ENCODE measurements at regions not wholly inside any gene's neighbourhood (a gene's known extent, or its start where the extent isn't known, plus 50 kb on each side); places are given as distances from the start of the nearest gene placed in this dataset.

GRCh38 chr17:77457572-77458201, 316.9 kb downstream of the SEC14L1 start:
- no peaks in the 10 kb centered on the region for H3K9me3 ChIP-seq (ENCODE audit: control insufficient read depth in 4 of 4, low read length in 3 of 4)
- no peak overlapping the region for H3K4me3 ChIP-seq (ENCODE audit: low read depth in 1 of 3, low read length in 3 of 3)
- 85% methylated on average over 14 of the region's 14 CpGs for WGBS
- no peaks in the 10 kb centered on the region for H3K27me3 ChIP-seq (ENCODE audit: control insufficient read depth in 4 of 4, insufficient read depth in 4 of 4, low read length in 3 of 4)
- H3K4me1 ChIP-seq (ENCODE audit: control insufficient read depth in 4 of 4, insufficient read depth in 4 of 4, low read length in 3 of 4) = peaks cover 17 to 44% (median 29%) of the 10 kb centered on the region in 4 donors
- TF ChIP-seq FOXA1 (IDR thresholded peaks at IDR 0.05) = no peak
- no peak for TF ChIP-seq YY1 (IDR thresholded peaks at IDR 0.05)
- no peak for TF ChIP-seq RXRA (IDR thresholded peaks at IDR 0.05)
- TF ChIP-seq, protein P1, sequence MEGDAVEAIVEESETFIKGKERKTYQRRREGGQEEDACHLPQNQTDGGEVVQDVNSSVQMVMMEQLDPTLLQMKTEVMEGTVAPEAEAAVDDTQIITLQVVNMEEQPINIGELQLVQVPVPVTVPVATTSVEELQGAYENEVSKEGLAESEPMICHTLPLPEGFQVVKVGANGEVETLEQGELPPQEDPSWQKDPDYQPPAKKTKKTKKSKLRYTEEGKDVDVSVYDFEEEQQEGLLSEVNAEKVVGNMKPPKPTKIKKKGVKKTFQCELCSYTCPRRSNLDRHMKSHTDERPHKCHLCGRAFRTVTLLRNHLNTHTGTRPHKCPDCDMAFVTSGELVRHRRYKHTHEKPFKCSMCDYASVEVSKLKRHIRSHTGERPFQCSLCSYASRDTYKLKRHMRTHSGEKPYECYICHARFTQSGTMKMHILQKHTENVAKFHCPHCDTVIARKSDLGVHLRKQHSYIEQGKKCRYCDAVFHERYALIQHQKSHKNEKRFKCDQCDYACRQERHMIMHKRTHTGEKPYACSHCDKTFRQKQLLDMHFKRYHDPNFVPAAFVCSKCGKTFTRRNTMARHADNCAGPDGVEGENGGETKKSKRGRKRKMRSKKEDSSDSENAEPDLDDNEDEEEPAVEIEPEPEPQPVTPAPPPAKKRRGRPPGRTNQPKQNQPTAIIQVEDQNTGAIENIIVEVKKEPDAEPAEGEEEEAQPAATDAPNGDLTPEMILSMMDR (IDR thresholded peaks at IDR 0.05; ENCODE audit: low read depth, low read length, missing input control) = no peak
- TF ChIP-seq, protein P2, sequence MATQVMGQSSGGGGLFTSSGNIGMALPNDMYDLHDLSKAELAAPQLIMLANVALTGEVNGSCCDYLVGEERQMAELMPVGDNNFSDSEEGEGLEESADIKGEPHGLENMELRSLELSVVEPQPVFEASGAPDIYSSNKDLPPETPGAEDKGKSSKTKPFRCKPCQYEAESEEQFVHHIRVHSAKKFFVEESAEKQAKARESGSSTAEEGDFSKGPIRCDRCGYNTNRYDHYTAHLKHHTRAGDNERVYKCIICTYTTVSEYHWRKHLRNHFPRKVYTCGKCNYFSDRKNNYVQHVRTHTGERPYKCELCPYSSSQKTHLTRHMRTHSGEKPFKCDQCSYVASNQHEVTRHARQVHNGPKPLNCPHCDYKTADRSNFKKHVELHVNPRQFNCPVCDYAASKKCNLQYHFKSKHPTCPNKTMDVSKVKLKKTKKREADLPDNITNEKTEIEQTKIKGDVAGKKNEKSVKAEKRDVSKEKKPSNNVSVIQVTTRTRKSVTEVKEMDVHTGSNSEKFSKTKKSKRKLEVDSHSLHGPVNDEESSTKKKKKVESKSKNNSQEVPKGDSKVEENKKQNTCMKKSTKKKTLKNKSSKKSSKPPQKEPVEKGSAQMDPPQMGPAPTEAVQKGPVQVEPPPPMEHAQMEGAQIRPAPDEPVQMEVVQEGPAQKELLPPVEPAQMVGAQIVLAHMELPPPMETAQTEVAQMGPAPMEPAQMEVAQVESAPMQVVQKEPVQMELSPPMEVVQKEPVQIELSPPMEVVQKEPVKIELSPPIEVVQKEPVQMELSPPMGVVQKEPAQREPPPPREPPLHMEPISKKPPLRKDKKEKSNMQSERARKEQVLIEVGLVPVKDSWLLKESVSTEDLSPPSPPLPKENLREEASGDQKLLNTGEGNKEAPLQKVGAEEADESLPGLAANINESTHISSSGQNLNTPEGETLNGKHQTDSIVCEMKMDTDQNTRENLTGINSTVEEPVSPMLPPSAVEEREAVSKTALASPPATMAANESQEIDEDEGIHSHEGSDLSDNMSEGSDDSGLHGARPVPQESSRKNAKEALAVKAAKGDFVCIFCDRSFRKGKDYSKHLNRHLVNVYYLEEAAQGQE (IDR thresholded peaks at IDR 0.05) = no peak
- TF ChIP-seq, protein P3, sequence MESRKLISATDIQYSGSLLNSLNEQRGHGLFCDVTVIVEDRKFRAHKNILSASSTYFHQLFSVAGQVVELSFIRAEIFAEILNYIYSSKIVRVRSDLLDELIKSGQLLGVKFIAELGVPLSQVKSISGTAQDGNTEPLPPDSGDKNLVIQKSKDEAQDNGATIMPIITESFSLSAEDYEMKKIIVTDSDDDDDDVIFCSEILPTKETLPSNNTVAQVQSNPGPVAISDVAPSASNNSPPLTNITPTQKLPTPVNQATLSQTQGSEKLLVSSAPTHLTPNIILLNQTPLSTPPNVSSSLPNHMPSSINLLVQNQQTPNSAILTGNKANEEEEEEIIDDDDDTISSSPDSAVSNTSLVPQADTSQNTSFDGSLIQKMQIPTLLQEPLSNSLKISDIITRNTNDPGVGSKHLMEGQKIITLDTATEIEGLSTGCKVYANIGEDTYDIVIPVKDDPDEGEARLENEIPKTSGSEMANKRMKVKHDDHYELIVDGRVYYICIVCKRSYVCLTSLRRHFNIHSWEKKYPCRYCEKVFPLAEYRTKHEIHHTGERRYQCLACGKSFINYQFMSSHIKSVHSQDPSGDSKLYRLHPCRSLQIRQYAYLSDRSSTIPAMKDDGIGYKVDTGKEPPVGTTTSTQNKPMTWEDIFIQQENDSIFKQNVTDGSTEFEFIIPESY (IDR thresholded peaks at IDR 0.05) = no peak
- no peak for TF ChIP-seq EGR1 (IDR thresholded peaks at IDR 0.05; ENCODE audit: low read depth in 2 of 2)
- TF ChIP-seq GABPA (IDR thresholded peaks at IDR 0.05 in 1 of 2, conservative IDR thresholded peaks at IDR 0.05 in 1 of 2) = no peak
- no peak for TF ChIP-seq FOXA2 (IDR thresholded peaks at IDR 0.05)
- TF ChIP-seq HNF4A (conservative IDR thresholded peaks at IDR 0.05) = no peak
- TF ChIP-seq RAD21 (IDR thresholded peaks at IDR 0.05) = no peak
- no peak for TF ChIP-seq TAF1 (conservative IDR thresholded peaks at IDR 0.05)
- TF ChIP-seq JUND (IDR thresholded peaks at IDR 0.05) = no peak
- TF ChIP-seq SP1 (IDR thresholded peaks at IDR 0.05) = no peak
- TF ChIP-seq HNF4G (IDR thresholded peaks at IDR 0.05) = no peak
- TF ChIP-seq ATF3 (IDR thresholded peaks at IDR 0.05) = no peak
- TF ChIP-seq NR2F2 (IDR thresholded peaks at IDR 0.05) = no peak
- TF ChIP-seq, protein P4, sequence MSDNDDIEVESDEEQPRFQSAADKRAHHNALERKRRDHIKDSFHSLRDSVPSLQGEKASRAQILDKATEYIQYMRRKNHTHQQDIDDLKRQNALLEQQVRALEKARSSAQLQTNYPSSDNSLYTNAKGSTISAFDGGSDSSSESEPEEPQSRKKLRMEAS (IDR thresholded peaks at IDR 0.05) = no peak
- H3K9ac ChIP-seq (ENCODE audit: low read depth in 1 of 2, low read length in 2 of 2) = no peak overlapping the region
- H3K27ac ChIP-seq (ENCODE audit: low read depth in 1 of 2, low read length in 2 of 2) = peak overlapping the region in 1 of 2 donors; percentile 6
- no peak for DNase-seq (ENCODE audit: low spot score)
- no peaks in the 10 kb centered on the region for H3K36me3 ChIP-seq (ENCODE audit: control insufficient read depth in 4 of 4, insufficient read depth in 3 of 4, low read depth in 1 of 4, low read length in 3 of 4)

Measured in liver (tissue), 8 donors.